HG02943 (cell line): ENCODE measurements at regions not wholly inside any gene's neighbourhood (a gene's known extent, or its start where the extent isn't known, plus 50 kb on each side); places are given as distances from the start of the nearest gene placed in this dataset.

Source experiments
- ATAC-seq: cut with Tn5 transposase; IDR thresholded peaks from one replicate; pipeline ENCODE4 v1.9.1; 2021; ENCODE audit warnings: mild to moderate bottlenecking, low read depth, moderate library complexity; ENCODE audit not compliant: unreplicated experiment

- no peak for ATAC-seq
Observed at GRCh38 chr9:129370770-129371169, 192.7 kb upstream of the IER5L start.

- no peak for ATAC-seq
Observed at GRCh38 chr9:129368444-129368978, 190.4 kb upstream of the IER5L start.

- ATAC-seq, result no peak
Observed at GRCh38 chr9:129367287-129367686, 189.2 kb upstream of the IER5L start.

GRCh38 chr9:129365196-129365595, 187.1 kb upstream of the IER5L start:
- no peak for ATAC-seq

GRCh38 chr9:129363216-129363873, 185.3 kb upstream of the IER5L start:
- no peak for ATAC-seq

- no peak for ATAC-seq
Observed at GRCh38 chr9:129362287-129363000, 184.4 kb upstream of the IER5L start.

GRCh38 chr9:129361196-129361595, 183.1 kb upstream of the IER5L start:
- ATAC-seq, result no peak

GRCh38 chr9:129359916-129360536, 182.0 kb upstream of the IER5L start:
- ATAC-seq, result no peak

- ATAC-seq, result no peak
Observed at GRCh38 chr9:129359162-129359811, 181.2 kb upstream of the IER5L start.

- ATAC-seq, result no peak
Observed at GRCh38 chr9:129358621-129359154, 180.6 kb upstream of the IER5L start.

GRCh38 chr9:129357773-129358245, 179.7 kb upstream of the IER5L start:
- no peak for ATAC-seq

- no peak for ATAC-seq
Observed at GRCh38 chr9:129356871-129357772, 179.1 kb upstream of the IER5L start.

GRCh38 chr9:129355631-129356030, 177.6 kb upstream of the IER5L start:
- no peak for ATAC-seq

- ATAC-seq, result no peak
Observed at GRCh38 chr9:129354498-129354897, 176.4 kb upstream of the IER5L start.

GRCh38 chr9:129353697-129354336, 175.8 kb upstream of the IER5L start:
- no peak for ATAC-seq

GRCh38 chr9:129352146-129352865, 174.2 kb upstream of the IER5L start:
- ATAC-seq, result no peak

- no peak for ATAC-seq
Observed at GRCh38 chr9:129351642-129352145, 173.6 kb upstream of the IER5L start.

GRCh38 chr9:129351058-129351641, 173.1 kb upstream of the IER5L start:
- no peak for ATAC-seq
